ENCODE measurements at regions not wholly inside any gene's neighbourhood (a gene's known extent, or its start where the extent isn't known, plus 50 kb on each side); places are given as distances from the start of the nearest gene placed in this dataset.
"Not testable (repeated sequence)": the region's sequence is repeated elsewhere in the genome, so short reads cannot be mapped to it uniquely, and the experiment has no call there.

DNA sequence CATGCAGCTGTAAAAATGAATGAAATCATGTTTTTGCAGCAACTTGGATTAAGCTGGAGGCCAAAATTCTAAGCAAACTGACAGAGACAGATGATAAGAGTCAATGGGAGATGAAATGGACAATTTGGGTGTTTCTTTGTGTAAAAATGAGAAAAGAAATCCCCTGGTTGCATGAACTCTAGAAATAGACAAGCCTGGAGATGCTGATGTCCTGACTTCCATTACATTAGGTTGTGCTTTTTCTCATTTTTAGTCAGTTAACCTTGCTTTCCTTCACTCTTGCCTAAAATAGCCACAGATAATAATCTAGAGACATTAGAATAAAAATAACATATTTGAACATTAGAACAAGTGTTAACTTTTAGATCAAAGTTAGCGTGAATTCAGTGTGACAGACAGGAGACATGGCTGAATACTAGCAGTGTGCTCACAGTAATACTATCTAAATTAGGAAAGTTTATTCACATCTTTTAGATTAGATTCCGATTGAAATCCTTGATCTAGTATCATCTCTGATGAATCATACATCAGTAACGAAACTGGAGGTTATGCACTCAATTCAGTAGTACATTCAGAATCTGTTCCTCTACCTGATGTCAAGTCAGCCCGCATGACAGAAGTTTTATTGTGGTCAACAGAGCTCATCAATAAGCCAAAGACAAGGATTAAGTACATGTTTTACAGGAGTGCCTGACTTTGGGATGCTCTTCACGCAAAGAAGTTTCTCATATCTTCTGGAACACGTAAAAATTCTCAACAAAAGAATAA, 948.1 kb downstream of the TMEM121 start:
- H3K4me1 ChIP-seq (ENCODE audit: insufficient read depth, low read length); H3K9ac ChIP-seq (ENCODE audit: insufficient read depth, low read depth, low read length); BruUV-seq (replicated peaks); FAIRE-seq; H3K27ac ChIP-seq (ENCODE audit: extremely low read length, insufficient read depth, low read length); ATAC-seq; H3K36me3 ChIP-seq (replicated peaks in 1 of 2; ENCODE audit: control insufficient read depth in 1 of 2, insufficient read depth in 2 of 2, low read length in 2 of 2); intact Hi-C loops (cut with micrococcal nuclease; ENCODE audit: unreplicated experiment); in situ Hi-C loops (cut with HindIII; ENCODE audit: extremely low pct_ligation_motif_present, low pct_unique_long_range_greater_than_20kb); DNase-seq (ENCODE audit: low spot score); H3K9me3 ChIP-seq (ENCODE audit: low read length); H4K20me1 ChIP-seq (ENCODE audit: insufficient read depth, low read length); H3K79me2 ChIP-seq (ENCODE audit: insufficient read depth, low read length); H2AFZ ChIP-seq (ENCODE audit: low read length); CTCF ChIA-PET (ENCODE audit: low intra/inter-chr PET ratio, low total read pairs); H3K4me3 ChIP-seq (replicated peaks in 1 of 3; ENCODE audit: insufficient read depth in 1 of 3, low read depth in 2 of 3, low read length in 3 of 3); H3K4me2 ChIP-seq (ENCODE audit: low read depth, low read length); H3K27me3 ChIP-seq (ENCODE audit: control insufficient read depth in 1 of 2, insufficient read depth in 2 of 2, low read length in 2 of 2); POLR2A ChIA-PET: not testable (repeated sequence)
- no CpG with 5 or more reads among the region's 6 CpGs for WGBS (ENCODE audit: low lambda C conversion rate)

DNA sequence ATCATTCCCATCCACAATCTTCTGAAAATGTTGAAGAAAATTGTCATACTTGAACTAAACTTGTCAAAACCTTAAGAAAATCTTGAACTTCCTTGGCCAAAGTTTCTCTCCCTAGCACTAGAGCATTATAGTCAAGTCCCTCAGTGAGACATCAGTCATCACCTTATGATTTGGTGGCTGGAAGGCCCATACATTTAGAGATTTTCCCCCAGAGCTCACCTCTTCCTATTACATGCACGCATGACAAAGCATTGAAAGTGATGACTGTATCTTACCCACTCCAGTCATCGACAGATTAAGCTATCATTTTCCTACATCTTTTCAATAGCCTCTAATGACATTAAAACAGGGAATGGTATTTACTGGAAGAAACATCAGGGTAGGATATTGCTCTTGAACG, 948.8 kb downstream of the TMEM121 start:
- H3K36me3 ChIP-seq (replicated peaks in 1 of 2; ENCODE audit: control insufficient read depth in 1 of 2, insufficient read depth in 2 of 2, low read length in 2 of 2); H3K9me3 ChIP-seq (ENCODE audit: low read length); H3K27me3 ChIP-seq (ENCODE audit: control insufficient read depth in 1 of 2, insufficient read depth in 2 of 2, low read length in 2 of 2); H3K27ac ChIP-seq (ENCODE audit: extremely low read length, insufficient read depth, low read length); H3K4me1 ChIP-seq (ENCODE audit: insufficient read depth, low read length); intact Hi-C loops (cut with micrococcal nuclease; ENCODE audit: unreplicated experiment); H4K20me1 ChIP-seq (ENCODE audit: insufficient read depth, low read length); POLR2A ChIA-PET; in situ Hi-C loops (cut with HindIII; ENCODE audit: extremely low pct_ligation_motif_present, low pct_unique_long_range_greater_than_20kb); H3K9ac ChIP-seq (ENCODE audit: insufficient read depth, low read depth, low read length); H3K4me3 ChIP-seq (replicated peaks in 1 of 3; ENCODE audit: insufficient read depth in 1 of 3, low read depth in 2 of 3, low read length in 3 of 3); FAIRE-seq; ATAC-seq; BruUV-seq (replicated peaks); H2AFZ ChIP-seq (ENCODE audit: low read length); DNase-seq (ENCODE audit: low spot score); H3K79me2 ChIP-seq (ENCODE audit: insufficient read depth, low read length); H3K4me2 ChIP-seq (ENCODE audit: low read depth, low read length); CTCF ChIA-PET (ENCODE audit: low intra/inter-chr PET ratio, low total read pairs): not testable (repeated sequence)
- no CpG with 5 or more reads among the region's 3 CpGs for WGBS (ENCODE audit: low lambda C conversion rate)

DNA sequence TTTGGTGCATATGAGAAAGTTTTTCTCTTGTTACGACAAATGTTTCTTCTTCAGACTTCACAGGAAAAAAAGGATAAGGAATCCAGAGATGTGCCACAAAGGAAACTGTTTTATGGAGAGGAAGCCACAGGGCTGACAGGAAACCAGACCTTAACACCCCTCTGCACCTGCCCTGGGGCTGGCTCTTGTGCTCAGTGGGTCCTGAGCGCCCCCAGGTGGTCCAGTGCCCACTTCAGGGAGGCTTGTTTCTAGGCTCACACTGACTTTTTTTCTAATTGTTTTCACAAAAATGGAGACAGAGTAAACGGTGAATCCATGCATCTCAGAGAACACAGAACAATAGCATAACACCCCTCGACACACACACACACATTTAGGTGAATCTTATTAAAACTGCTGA, 951.2 kb downstream of the TMEM121 start:
- in situ Hi-C loops (cut with HindIII; ENCODE audit: extremely low pct_ligation_motif_present, low pct_unique_long_range_greater_than_20kb); BruUV-seq (replicated peaks); H3K79me2 ChIP-seq (ENCODE audit: insufficient read depth, low read length); H3K27me3 ChIP-seq (ENCODE audit: control insufficient read depth in 1 of 2, insufficient read depth in 2 of 2, low read length in 2 of 2); H3K9me3 ChIP-seq (ENCODE audit: low read length); DNase-seq (ENCODE audit: low spot score); H3K9ac ChIP-seq (ENCODE audit: insufficient read depth, low read depth, low read length); H3K4me1 ChIP-seq (ENCODE audit: insufficient read depth, low read length); CTCF ChIA-PET (ENCODE audit: low intra/inter-chr PET ratio, low total read pairs); FAIRE-seq; H3K27ac ChIP-seq (ENCODE audit: extremely low read length, insufficient read depth, low read length); H2AFZ ChIP-seq (ENCODE audit: low read length); POLR2A ChIA-PET; ATAC-seq; H3K36me3 ChIP-seq (replicated peaks in 1 of 2; ENCODE audit: control insufficient read depth in 1 of 2, insufficient read depth in 2 of 2, low read length in 2 of 2); intact Hi-C loops (cut with micrococcal nuclease; ENCODE audit: unreplicated experiment); H4K20me1 ChIP-seq (ENCODE audit: insufficient read depth, low read length); H3K4me2 ChIP-seq (ENCODE audit: low read depth, low read length); H3K4me3 ChIP-seq (replicated peaks in 1 of 3; ENCODE audit: insufficient read depth in 1 of 3, low read depth in 2 of 3, low read length in 3 of 3): not testable (repeated sequence)
- WGBS (ENCODE audit: low lambda C conversion rate) = no CpG with 5 or more reads among the region's 4 CpGs

DNA sequence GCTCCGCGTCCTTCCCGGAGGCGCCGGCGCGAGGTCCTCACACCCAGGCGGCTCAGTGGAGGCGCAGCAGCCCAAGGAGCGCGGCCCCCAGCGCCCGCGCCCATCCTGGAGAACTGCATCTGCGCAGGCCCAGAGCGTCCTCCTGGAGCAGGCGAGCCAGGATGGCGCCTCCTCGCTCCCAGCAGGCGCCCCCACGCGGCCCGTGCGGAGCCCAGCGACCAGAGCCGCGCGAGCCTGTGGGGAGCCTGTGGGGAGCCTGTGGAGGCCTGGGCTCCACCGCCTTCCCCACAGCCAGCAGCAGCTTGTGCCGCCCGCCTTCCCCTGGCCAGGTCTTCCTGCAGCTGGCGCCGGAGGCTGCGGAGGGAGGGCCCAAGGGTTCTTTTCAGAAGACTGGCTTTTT, 953.9 kb downstream of the TMEM121 start:
- DNase-seq (ENCODE audit: low spot score); H3K36me3 ChIP-seq (replicated peaks in 1 of 2; ENCODE audit: control insufficient read depth in 1 of 2, insufficient read depth in 2 of 2, low read length in 2 of 2); BruUV-seq (replicated peaks); intact Hi-C loops (cut with micrococcal nuclease; ENCODE audit: unreplicated experiment); FAIRE-seq; H3K4me1 ChIP-seq (ENCODE audit: insufficient read depth, low read length); CTCF ChIA-PET (ENCODE audit: low intra/inter-chr PET ratio, low total read pairs); H3K4me3 ChIP-seq (replicated peaks in 1 of 3; ENCODE audit: insufficient read depth in 1 of 3, low read depth in 2 of 3, low read length in 3 of 3); ATAC-seq; H2AFZ ChIP-seq (ENCODE audit: low read length); in situ Hi-C loops (cut with HindIII; ENCODE audit: extremely low pct_ligation_motif_present, low pct_unique_long_range_greater_than_20kb); H3K4me2 ChIP-seq (ENCODE audit: low read depth, low read length); POLR2A ChIA-PET; H3K9me3 ChIP-seq (ENCODE audit: low read length); H4K20me1 ChIP-seq (ENCODE audit: insufficient read depth, low read length); H3K79me2 ChIP-seq (ENCODE audit: insufficient read depth, low read length); H3K27ac ChIP-seq (ENCODE audit: extremely low read length, insufficient read depth, low read length); H3K27me3 ChIP-seq (ENCODE audit: control insufficient read depth in 1 of 2, insufficient read depth in 2 of 2, low read length in 2 of 2); H3K9ac ChIP-seq (ENCODE audit: insufficient read depth, low read depth, low read length): not testable (repeated sequence)
- no CpG with 5 or more reads among the region's 34 CpGs for WGBS (ENCODE audit: low lambda C conversion rate)

Data from HepG2 (cell line).